Kasumi-1 (cell line): ENCODE measurements at regions not wholly inside any gene's neighbourhood (a gene's known extent, or its start where the extent isn't known, plus 50 kb on each side); places are given as distances from the start of the nearest gene placed in this dataset.
"Not testable (repeated sequence)": the region's sequence is repeated elsewhere in the genome, so short reads cannot be mapped to it uniquely, and the experiment has no call there.

Experiments used
- DNase-seq, 2 experiments: peaks; one replicate each; lab custom pipeline; 2025; lab: John Stamatoyannopoulos, UW

- no peak for DNase-seq
These were observed 340.9 kb upstream of the PSMD7 start for GRCh38 chr16:73955702-73956101.

- DNase-seq: no peak
These were observed 341.4 kb upstream of the PSMD7 start for GRCh38 chr16:73955255-73955654.

- DNase-seq: no peak
These were observed 345.1 kb upstream of the PSMD7 start for GRCh38 chr16:73951481-73951880.

- no peak for DNase-seq
These were observed 346.9 kb upstream of the PSMD7 start for GRCh38 chr16:73949574-73950320.

GRCh38 chr16:73945631-73946030, 351.0 kb upstream of the PSMD7 start:
- no peak for DNase-seq

- DNase-seq: not testable (repeated sequence)
These were observed 353.4 kb upstream of the PSMD7 start for GRCh38 chr16:73943184-73943583.

GRCh38 chr16:73940786-73941185, 355.8 kb upstream of the PSMD7 start:
- DNase-seq: not testable (repeated sequence)

- no peak for DNase-seq
These were observed 372.7 kb upstream of the PSMD7 start for GRCh38 chr16:73923951-73924350.

GRCh38 chr16:73921295-73921694, 375.3 kb upstream of the PSMD7 start:
- no peak for DNase-seq

GRCh38 chr16:73916829-73917594, 379.6 kb upstream of the PSMD7 start:
- no peak for DNase-seq

- no peak for DNase-seq
These were observed 380.7 kb upstream of the PSMD7 start for GRCh38 chr16:73915935-73916334.

- no peak for DNase-seq
These were observed 381.5 kb upstream of the PSMD7 start for GRCh38 chr16:73915140-73915539.

- DNase-seq: no peak
These were observed 383.8 kb upstream of the PSMD7 start for GRCh38 chr16:73912850-73913249.

GRCh38 chr16:73912281-73912680, 384.3 kb upstream of the PSMD7 start:
- DNase-seq: no peak

GRCh38 chr16:73909529-73910035, 387.0 kb upstream of the PSMD7 start:
- DNase-seq: no peak

- DNase-seq: no peak
These were observed 405.5 kb upstream of the PSMD7 start for GRCh38 chr16:73891129-73891542.

- DNase-seq: no peak
These were observed 406.2 kb upstream of the PSMD7 start for GRCh38 chr16:73890186-73891128.

- DNase-seq: no peak
These were observed 407.6 kb upstream of the PSMD7 start for GRCh38 chr16:73888840-73889490.

GRCh38 chr16:73887911-73888310, 408.7 kb upstream of the PSMD7 start:
- DNase-seq: no peak

- DNase-seq: no peak
These were observed 410.2 kb upstream of the PSMD7 start for GRCh38 chr16:73886426-73886825.

GRCh38 chr16:73885319-73885718, 411.3 kb upstream of the PSMD7 start:
- peak in 1 of 2 experiments; percentile 0 for DNase-seq

- DNase-seq: no peak
These were observed 412.8 kb upstream of the PSMD7 start for GRCh38 chr16:73883841-73884240.
